ENCODE measurements at regions not wholly inside any gene's neighbourhood (a gene's known extent, or its start where the extent isn't known, plus 50 kb on each side); places are given as distances from the start of the nearest gene placed in this dataset.

GRCh38 chr16:6317934-6318333 lies 1014.7 kb upstream of the RBFOX1 start:
- TF ChIP-seq YY1 (IDR thresholded peaks at IDR 0.05; ENCODE audit: low read depth) (no peak), FOXM1 (IDR thresholded peaks at IDR 0.05; ENCODE audit: borderline replicate concordance, low read depth) (no peak), NFIC (IDR thresholded peaks at IDR 0.05) (no peak), TEAD4 (IDR thresholded peaks at IDR 0.05) (no peak), RAD21 (IDR thresholded peaks at IDR 0.05; ENCODE audit: low read depth) (no peak), MAX (IDR thresholded peaks at IDR 0.05) (no peak), TAF1 (IDR thresholded peaks at IDR 0.05; ENCODE audit: low read depth) (no peak), EGR1 (IDR thresholded peaks at IDR 0.05) (no peak), REST (IDR thresholded peaks at IDR 0.05; ENCODE audit: low read depth) (no peak)

Measured in Ishikawa (cell line).